Hepatocyte (in vitro differentiated cells): ENCODE measurements at regions not wholly inside any gene's neighbourhood (a gene's known extent, or its start where the extent isn't known, plus 50 kb on each side); places are given as distances from the start of the nearest gene placed in this dataset.

ENCODE experiments used
- EZH2 ChIP-seq: fragments of 200-600 bp; sonication (generic); IDR thresholded peaks from 2 replicates; pipeline ENCODE4 v1.6.1; 2016; ENCODE audit warnings: antibody characterized with exemption, mild to moderate bottlenecking, borderline replicate concordance
- EZH2phosphoT487 ChIP-seq: fragments of 200-600 bp; sonication (generic); IDR thresholded peaks from one replicate; pipeline ENCODE4 v1.6.1; 2018; ENCODE audit warnings: antibody characterized with exemption, mild to moderate bottlenecking, low read depth, moderate library complexity; ENCODE audit not compliant: unreplicated experiment, severe bottlenecking
- TF ChIP-seq, protein P1 (sequence below): fragments of 200-600 bp; sonication (generic); IDR thresholded peaks from 2 replicates; pipeline ENCODE4 v1.5.1; 2016; ENCODE audit warnings: antibody characterized with exemption, mild to moderate bottlenecking; ENCODE audit not compliant: poor library complexity

DNA sequence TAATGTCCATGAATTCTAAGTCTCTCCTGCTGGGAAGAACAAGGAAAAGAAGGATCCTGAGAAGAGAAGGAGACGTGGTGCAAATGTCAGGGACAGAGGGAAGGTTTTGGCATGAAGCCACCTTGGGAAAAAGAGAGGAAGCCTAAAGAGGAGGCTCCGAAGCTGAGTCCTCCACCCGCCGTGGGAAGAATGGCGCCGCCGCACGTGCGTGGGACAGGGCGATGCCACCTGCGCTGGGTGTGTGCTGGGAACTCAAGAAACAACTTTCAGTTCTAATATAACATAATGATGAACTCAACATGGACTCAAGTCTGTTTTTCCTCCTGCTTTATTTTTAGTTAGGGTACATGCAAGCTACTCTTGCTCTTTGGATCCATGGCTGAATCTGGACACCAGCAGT, 362.3 kb upstream of the RUNX1 start:
- TF ChIP-seq, protein P1, sequence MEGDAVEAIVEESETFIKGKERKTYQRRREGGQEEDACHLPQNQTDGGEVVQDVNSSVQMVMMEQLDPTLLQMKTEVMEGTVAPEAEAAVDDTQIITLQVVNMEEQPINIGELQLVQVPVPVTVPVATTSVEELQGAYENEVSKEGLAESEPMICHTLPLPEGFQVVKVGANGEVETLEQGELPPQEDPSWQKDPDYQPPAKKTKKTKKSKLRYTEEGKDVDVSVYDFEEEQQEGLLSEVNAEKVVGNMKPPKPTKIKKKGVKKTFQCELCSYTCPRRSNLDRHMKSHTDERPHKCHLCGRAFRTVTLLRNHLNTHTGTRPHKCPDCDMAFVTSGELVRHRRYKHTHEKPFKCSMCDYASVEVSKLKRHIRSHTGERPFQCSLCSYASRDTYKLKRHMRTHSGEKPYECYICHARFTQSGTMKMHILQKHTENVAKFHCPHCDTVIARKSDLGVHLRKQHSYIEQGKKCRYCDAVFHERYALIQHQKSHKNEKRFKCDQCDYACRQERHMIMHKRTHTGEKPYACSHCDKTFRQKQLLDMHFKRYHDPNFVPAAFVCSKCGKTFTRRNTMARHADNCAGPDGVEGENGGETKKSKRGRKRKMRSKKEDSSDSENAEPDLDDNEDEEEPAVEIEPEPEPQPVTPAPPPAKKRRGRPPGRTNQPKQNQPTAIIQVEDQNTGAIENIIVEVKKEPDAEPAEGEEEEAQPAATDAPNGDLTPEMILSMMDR: no peak
- no peak for TF ChIP-seq EZH2phosphoT487
- TF ChIP-seq EZH2: no peak
